ENCODE measurements at regions not wholly inside any gene's neighbourhood (a gene's known extent, or its start where the extent isn't known, plus 50 kb on each side); places are given as distances from the start of the nearest gene placed in this dataset.

- TF ChIP-seq USF1 (IDR thresholded peaks at IDR 0.05; ENCODE audit: borderline replicate concordance, low read depth) (no peak), PBX3 (IDR thresholded peaks at IDR 0.05) (no peak), ELF1 (IDR thresholded peaks at IDR 0.05) (no peak)
These were observed 83.8 kb downstream of the MRPL46 start (continued) for GRCh38 chr15:88383354-88383753.

- Histone ChIP-seq H3K4me3 (ENCODE audit: low read depth in 2 of 2, low read length in 1 of 2) (no peak overlapping the region), H3K79me2 (ENCODE audit: insufficient read depth) (no peaks in the 10 kb centered on the region), H3K9ac (no peak overlapping the region), H3K36me3 (replicated peaks in 1 of 2; ENCODE audit: control insufficient read depth in 1 of 2, insufficient read depth in 2 of 2, low read length in 1 of 2) (no peaks in the 10 kb centered on the region), H3K4me2 (no peak overlapping the region), H3F3A (replicated peaks; ENCODE audit: insufficient read depth) (no peaks in the 10 kb centered on the region), H3K4me1 (ENCODE audit: control insufficient read depth in 1 of 2, insufficient read depth in 2 of 2, low read depth in 1 of 2, low read length in 1 of 2) (peaks cover 0 to 9% of the 10 kb centered on the region in 2 experiments; a peak in 1 of 4 replicates), H4K20me1 (ENCODE audit: insufficient read depth) (no peaks in the 10 kb centered on the region), H3K27me3 (ENCODE audit: insufficient read depth) (no peaks in the 10 kb centered on the region), H3K27ac (ENCODE audit: low read depth in 2 of 2, low read length in 1 of 2) (no peak overlapping the region), H3K9me3 (no peaks in the 10 kb centered on the region), H3K9me2 (no peaks in the 10 kb centered on the region), H2AFZ (ENCODE audit: low read depth) (no peak overlapping the region)
- CTCF ChIA-PET = interaction anchor here (1.7 to 1.8 kb wide), 3 partner anchors 15 to 72 kb away, joined by 4 to 12 read pairs (median 8); no protein-coding TSS in a partner anchor
- POLR2A ChIA-PET = no interaction called here
- no peak for TF ChIP-seq MAX (IDR thresholded peaks at IDR 0.05; ENCODE audit: low read depth)
- TF ChIP-seq GABPA (IDR thresholded peaks at IDR 0.05; ENCODE audit: low read depth) = no peak
- TF ChIP-seq NFIC (IDR thresholded peaks at IDR 0.05; ENCODE audit: borderline replicate concordance) = no peak
- no peak for TF ChIP-seq RFX5 (IDR thresholded peaks at IDR 0.05; ENCODE audit: low read length)
- TF ChIP-seq FOSL2 (IDR thresholded peaks at IDR 0.05; ENCODE audit: borderline replicate concordance, low read depth) = no peak
- no peak for TF ChIP-seq ELF1 (IDR thresholded peaks at IDR 0.05)
- no peak for TF ChIP-seq YY1 (IDR thresholded peaks at IDR 0.05; ENCODE audit: low read depth)
- TF ChIP-seq RCOR1 (IDR thresholded peaks at IDR 0.05; ENCODE audit: low read length) = no peak
- no peak for TF ChIP-seq JUND (IDR thresholded peaks at IDR 0.05)
- TF ChIP-seq RXRA (IDR thresholded peaks at IDR 0.05; ENCODE audit: borderline replicate concordance, low read depth) = no peak
- TF ChIP-seq USF2 (IDR thresholded peaks at IDR 0.05; ENCODE audit: borderline replicate concordance, low read depth, low read length) = no peak
- TF ChIP-seq IRF3 (IDR thresholded peaks at IDR 0.05; ENCODE audit: low read depth, low read length) = no peak
- no peak for TF ChIP-seq EP300 (IDR thresholded peaks at IDR 0.05; ENCODE audit: borderline replicate concordance in 1 of 2, low read depth in 1 of 2, low read length in 1 of 2)
- TF ChIP-seq REST (IDR thresholded peaks at IDR 0.05; ENCODE audit: low read depth, low read length) = no peak
- TF ChIP-seq SIN3A (IDR thresholded peaks at IDR 0.05; ENCODE audit: borderline replicate concordance, low read depth, low read length) = no peak
- no peak for TF ChIP-seq ZBTB33 (IDR thresholded peaks at IDR 0.05; ENCODE audit: borderline replicate concordance, low read depth)
- no peak for TF ChIP-seq FOXJ3 (CRISPR knock-in tag; IDR thresholded peaks at IDR 0.05)
- TF ChIP-seq USF1 (IDR thresholded peaks at IDR 0.05; ENCODE audit: borderline replicate concordance, low read depth) = no peak
- DNase-seq = peak; percentile 27
- WGBS (ENCODE audit: low lambda C conversion rate) = 2% methylated on average over 5 of the region's 5 CpGs
These were observed 84.7 kb downstream of the MRPL46 start for GRCh38 chr15:88382482-88382983.

Measured in SK-N-SH (cell line).